Esophagus squamous epithelium (tissue), 4 donors: ENCODE measurements at regions not wholly inside any gene's neighbourhood (a gene's known extent, or its start where the extent isn't known, plus 50 kb on each side); places are given as distances from the start of the nearest gene placed in this dataset.

ENCODE experiments used
- CTCF ChIP-seq, 6 experiments: fragments of 450-650 bp in 4 of 6; fragments of 200-600 bp in 2 of 6; sonication (generic) in 2 of 6; IDR thresholded peaks; one replicate each; pipeline ENCODE4 v1.5.1; 2016 to 2019; ENCODE audit warnings: antibody characterized with exemption in 6 of 6, mild to moderate bottlenecking in 4 of 6, moderate library complexity in 4 of 6
- POLR2A ChIP-seq, 4 donors: fragments of 450-650 bp; IDR thresholded peaks; one replicate each; pipeline ENCODE4 v1.6.1; 2017; ENCODE audit warnings: antibody characterized with exemption in 4 of 4, mild to moderate bottlenecking in 4 of 4, moderate library complexity in 3 of 4

GRCh38 chr10:78351809-78352208 is 318.1 kb downstream of the RPS24 start:
- TF ChIP-seq POLR2A (IDR thresholded peaks at IDR 0.05) (no peak), CTCF (IDR thresholded peaks at IDR 0.05) (no peak)
